Retinal pigment epithelial cell (primary cell): ENCODE measurements at regions not wholly inside any gene's neighbourhood (a gene's known extent, or its start where the extent isn't known, plus 50 kb on each side); places are given as distances from the start of the nearest gene placed in this dataset.
"Not testable (repeated sequence)": the region's sequence is repeated elsewhere in the genome, so short reads cannot be mapped to it uniquely, and the experiment has no call there.

Experiments
- DNase-seq: peaks from one replicate; pipeline ENCODE4 v3.0.0-alpha.2; 2010; ENCODE audit warnings: low read depth
- H3K4me3 ChIP-seq: 2 replicates; pipeline ENCODE4 v1.5.1; 2011; ENCODE audit warnings: mild to moderate bottlenecking, low read length, control low read depth, moderate library complexity
- TF ChIP-seq, protein P1 (sequence below): conservative IDR thresholded peaks from 2 replicates; pipeline ENCODE4 v1.5.1; 2011; ENCODE audit warnings: low read depth, low read length, control low read depth, inconsistent platforms

DNA sequence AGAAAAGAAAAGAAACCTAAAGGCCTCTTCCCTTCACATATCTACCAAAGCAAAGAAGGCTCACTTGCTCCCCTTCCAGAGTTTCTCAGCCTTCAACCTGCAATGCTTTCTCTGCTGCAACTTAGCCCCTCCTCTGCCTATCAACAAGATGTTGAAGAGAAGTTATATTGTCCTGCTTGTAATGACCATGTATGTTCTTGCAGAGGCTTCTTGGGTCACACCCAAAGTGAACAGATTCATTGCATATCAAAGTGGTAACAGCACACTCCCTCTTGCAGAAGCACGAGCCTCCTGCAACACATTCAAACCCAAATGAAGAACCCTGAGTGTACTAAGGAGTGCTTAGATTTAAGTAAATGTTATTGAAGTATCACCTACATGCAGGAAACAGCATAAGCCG lies 494.3 kb downstream of the NTRK2 start:
- no peak for DNase-seq
- TF ChIP-seq, protein P1, sequence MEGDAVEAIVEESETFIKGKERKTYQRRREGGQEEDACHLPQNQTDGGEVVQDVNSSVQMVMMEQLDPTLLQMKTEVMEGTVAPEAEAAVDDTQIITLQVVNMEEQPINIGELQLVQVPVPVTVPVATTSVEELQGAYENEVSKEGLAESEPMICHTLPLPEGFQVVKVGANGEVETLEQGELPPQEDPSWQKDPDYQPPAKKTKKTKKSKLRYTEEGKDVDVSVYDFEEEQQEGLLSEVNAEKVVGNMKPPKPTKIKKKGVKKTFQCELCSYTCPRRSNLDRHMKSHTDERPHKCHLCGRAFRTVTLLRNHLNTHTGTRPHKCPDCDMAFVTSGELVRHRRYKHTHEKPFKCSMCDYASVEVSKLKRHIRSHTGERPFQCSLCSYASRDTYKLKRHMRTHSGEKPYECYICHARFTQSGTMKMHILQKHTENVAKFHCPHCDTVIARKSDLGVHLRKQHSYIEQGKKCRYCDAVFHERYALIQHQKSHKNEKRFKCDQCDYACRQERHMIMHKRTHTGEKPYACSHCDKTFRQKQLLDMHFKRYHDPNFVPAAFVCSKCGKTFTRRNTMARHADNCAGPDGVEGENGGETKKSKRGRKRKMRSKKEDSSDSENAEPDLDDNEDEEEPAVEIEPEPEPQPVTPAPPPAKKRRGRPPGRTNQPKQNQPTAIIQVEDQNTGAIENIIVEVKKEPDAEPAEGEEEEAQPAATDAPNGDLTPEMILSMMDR = no peak
- no peak overlapping the region for H3K4me3 ChIP-seq

DNA sequence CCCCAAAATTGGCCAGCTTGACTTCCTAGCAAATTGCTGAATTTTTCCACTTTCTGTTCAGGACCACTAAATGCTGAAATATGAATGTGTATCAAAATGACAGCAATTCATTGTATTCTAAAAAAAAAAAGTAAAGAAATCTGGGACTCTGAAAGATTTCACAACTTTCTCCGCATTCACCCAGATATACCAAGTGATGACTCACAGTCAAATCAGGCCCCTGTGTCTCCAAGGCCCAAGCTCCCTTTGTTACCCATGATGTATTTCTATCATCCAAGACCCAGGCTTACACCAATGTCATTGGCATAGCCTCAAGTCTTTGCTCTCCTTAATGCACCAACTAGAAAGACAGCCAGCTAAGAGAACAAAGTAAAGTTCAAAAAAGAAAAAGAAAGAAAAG lies 493.9 kb downstream of the NTRK2 start:
- TF ChIP-seq, protein P1 = no peak

DNA sequence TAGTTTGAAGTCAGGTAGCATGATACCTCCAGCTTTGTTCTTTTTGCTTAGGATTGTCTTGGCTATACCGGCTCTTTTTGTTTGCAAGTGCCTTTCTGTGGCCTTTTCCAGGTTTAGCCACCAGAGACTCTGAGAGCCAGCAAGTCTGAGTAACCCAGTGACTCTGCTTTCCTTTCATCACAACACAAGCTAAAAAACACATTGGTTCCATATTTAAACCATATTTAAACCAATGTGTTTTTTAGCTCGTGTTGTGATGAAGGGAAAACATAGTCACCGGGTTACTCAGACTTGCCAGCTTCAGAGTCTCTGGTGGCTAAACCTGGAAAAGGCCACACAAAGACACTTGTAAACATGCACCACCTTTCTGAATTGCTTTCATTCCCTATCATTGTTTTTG lies 493.3 kb downstream of the NTRK2 start:
- no peak overlapping the region for H3K4me3 ChIP-seq
- TF ChIP-seq, protein P1 = no peak
- DNase-seq = no peak

More for the DNA sequence above, 493.9 kb downstream of the NTRK2 start:
- no peak overlapping the region for H3K4me3 ChIP-seq
- DNase-seq = no peak

DNA sequence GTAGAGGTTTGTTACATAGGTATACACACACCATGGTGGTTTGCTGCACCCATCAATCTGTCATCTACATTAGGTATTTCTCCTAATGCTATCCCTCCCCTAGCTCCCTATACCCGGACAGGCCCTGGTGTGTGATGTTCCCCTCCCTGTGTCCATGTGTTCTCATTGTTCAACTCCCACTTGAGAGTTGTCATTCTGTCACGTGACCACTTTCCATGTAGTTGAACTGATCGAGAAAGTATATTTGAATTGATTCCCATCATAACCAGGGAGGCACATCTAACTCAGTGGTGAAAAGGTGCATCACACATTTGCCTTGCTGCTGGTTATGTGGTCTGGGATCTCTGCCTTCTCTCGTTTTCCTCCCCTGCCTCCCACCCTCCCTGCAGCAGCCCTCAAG lies 491.4 kb downstream of the NTRK2 start:
- H3K4me3 ChIP-seq, DNase-seq: not testable (repeated sequence)

DNA sequence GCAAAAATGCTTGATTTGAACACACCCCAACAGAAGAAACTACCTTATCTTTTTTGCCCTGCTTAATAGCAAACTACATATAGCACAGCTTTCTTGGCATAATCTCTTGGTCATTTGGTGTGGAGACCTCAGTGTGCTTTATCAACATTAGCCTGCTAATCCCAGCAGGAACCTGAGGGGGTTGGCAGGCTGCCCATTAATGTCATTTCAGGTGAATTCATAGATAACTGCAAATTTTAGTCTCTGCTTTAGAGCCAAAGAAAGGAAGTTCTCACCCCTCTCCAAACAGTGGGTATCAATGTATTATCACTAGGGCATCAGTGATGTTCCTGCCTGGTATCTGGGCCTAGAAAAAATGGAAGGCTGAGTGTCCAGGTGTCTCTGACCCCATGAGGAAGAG lies 489.0 kb downstream of the NTRK2 start:
- no peak overlapping the region for H3K4me3 ChIP-seq
- TF ChIP-seq, protein P1 = no peak
- DNase-seq = no peak

DNA sequence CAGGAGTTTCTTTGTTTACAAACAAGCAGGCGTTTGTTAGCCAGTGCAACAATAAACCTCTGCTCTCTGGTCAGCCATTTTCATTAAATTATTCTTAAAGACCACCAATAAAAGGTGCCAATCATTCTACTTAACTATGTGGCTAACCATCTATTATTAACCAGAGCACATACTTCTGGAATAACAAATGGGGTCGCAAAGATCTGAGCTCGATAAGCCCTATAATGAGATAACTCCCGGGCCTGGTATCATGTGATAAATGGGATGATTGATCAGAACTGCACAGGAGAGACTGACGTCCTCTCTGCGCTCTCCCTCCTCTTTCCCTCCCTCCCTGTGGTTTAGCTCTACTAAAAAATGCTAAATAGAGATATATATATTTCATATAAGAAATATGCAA lies 488.2 kb downstream of the NTRK2 start:
- no peak overlapping the region for H3K4me3 ChIP-seq
- TF ChIP-seq, protein P1 = no peak
- DNase-seq = no peak

DNA sequence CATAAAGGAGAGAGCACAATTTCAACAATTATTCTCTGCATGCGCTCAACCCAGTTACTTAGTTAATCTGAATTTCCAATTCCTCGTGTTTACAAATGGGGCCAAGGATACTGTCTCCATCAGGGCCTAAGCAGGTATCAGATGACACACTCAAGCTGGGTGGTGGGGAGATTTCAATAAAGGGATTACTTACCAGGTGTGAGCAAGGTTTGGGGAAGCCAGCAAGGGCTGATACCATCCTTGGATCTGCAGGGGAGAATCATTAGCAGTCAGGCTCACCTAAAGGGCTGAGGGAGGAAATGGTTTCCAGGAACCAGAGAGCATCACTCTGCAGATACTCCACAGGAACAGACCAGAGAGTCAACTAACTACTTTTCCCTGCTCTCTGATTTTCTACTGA lies 487.1 kb downstream of the NTRK2 start:
- DNase-seq = no peak
- no peak overlapping the region for H3K4me3 ChIP-seq
- TF ChIP-seq, protein P1 = no peak

DNA sequence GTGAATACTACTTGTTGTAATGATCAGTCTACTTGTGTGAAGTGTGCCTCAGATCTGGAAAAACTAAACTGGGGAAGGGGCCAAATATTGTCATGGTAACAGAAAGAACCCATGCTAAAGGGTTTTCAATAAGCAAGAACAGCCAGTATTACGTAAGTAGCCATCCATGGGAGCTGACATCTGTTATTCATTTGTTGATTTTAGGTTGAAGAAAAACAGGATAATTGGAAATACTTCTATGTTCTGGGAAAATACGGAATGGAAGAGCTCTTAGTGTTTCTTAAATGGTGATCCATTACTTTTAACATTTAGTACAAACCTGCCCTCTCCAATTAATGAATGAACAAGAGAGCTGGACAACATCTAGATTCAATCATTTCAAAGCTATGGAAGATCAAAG lies 485.8 kb downstream of the NTRK2 start:
- H3K4me3 ChIP-seq = no peak overlapping the region
- TF ChIP-seq, protein P1 = no peak
- no peak for DNase-seq
